PC-9 (cell line): ENCODE measurements at regions not wholly inside any gene's neighbourhood (a gene's known extent, or its start where the extent isn't known, plus 50 kb on each side); places are given as distances from the start of the nearest gene placed in this dataset.
"Not testable (repeated sequence)": the region's sequence is repeated elsewhere in the genome, so short reads cannot be mapped to it uniquely, and the experiment has no call there.

Experiments
- BruUV-seq: library from RNA; stranded (reverse); fragments of 400-500 nt; replicated peaks from 2 replicates; lab custom pipeline; 2021; lab: Mats Ljungman, UMichigan
- CTCF ChIA-PET: fragments of 300-600 bp; sonication (Branson Sonifier 250); formaldehyde crosslinking; loops from one replicate; lab custom pipeline; 2022; ENCODE audit warnings: antibody characterized with exemption; lab: Charles Lee
- POLR2A ChIA-PET: fragments of 300-600 bp; sonication (Branson Sonifier 250); formaldehyde crosslinking; loops from one replicate; lab custom pipeline; 2022; ENCODE audit warnings: antibody characterized with exemption; ENCODE audit not compliant: unreplicated experiment; lab: Charles Lee
- DNase-seq, 2 experiments: peaks; one replicate each; pipeline versions ENCODE4 v3.0.0 to v3.0.0-alpha.2; 2015 to 2022; ENCODE audit warnings: mixed read lengths in 1 of 2
- H2AFZ ChIP-seq: fragments of 200-600 bp; sonication (generic); 2 replicates; pipeline ENCODE4 v1.8.1; 2017; ENCODE audit warnings: antibody characterized with exemption
- H3F3A ChIP-seq: fragments of 200-600 bp; sonication (generic); 2 replicates; pipeline ENCODE4 v1.8.1; 2017; ENCODE audit warnings: antibody characterized with exemption, mild to moderate bottlenecking, low read depth; ENCODE audit not compliant: insufficient read depth
- H3K27ac ChIP-seq: fragments of 200-600 bp; sonication (generic); 2 replicates; pipeline ENCODE4 v1.6.1; 2016; ENCODE audit warnings: mixed run types
- H3K27me3 ChIP-seq: fragments of 200-600 bp; sonication (generic); 2 replicates; pipeline ENCODE4 v1.6.1; 2016; ENCODE audit warnings: low read depth, mixed run types; ENCODE audit not compliant: insufficient read depth
- H3K36me3 ChIP-seq: fragments of 200-600 bp; sonication (generic); 2 replicates; pipeline ENCODE4 v1.6.1; 2016; ENCODE audit warnings: low read depth, mixed run types
- H3K4me1 ChIP-seq: fragments of 200-600 bp; sonication (generic); replicated peaks from 2 replicates; pipeline ENCODE4 v1.6.1; 2016; ENCODE audit warnings: mixed run types; ENCODE audit not compliant: insufficient read depth
- H3K4me2 ChIP-seq: fragments of 200-600 bp; sonication (generic); 2 replicates; pipeline ENCODE4 v1.6.1; 2017; ENCODE audit warnings: mixed run types
- H3K4me3 ChIP-seq: fragments of 200-600 bp; sonication (generic); 2 replicates; pipeline ENCODE4 v1.6.1; 2016; ENCODE audit warnings: mixed run types
- H3K79me2 ChIP-seq: fragments of 200-600 bp; sonication (generic); 2 replicates; pipeline ENCODE4 v1.6.1; 2017; ENCODE audit warnings: low read depth, mixed run types
- H3K9me2 ChIP-seq: fragments of 200-600 bp; sonication (generic); 2 replicates; pipeline ENCODE4 v1.8.1; 2017; ENCODE audit warnings: mild to moderate bottlenecking; ENCODE audit not compliant: insufficient read depth
- H3K9me3 ChIP-seq: fragments of 200-600 bp; sonication (generic); 2 replicates; pipeline ENCODE4 v1.8.1; 2016; ENCODE audit warnings: low read depth; ENCODE audit not compliant: insufficient read depth
- H4K20me1 ChIP-seq: fragments of 200-600 bp; sonication (generic); 2 replicates; pipeline ENCODE4 v1.8.1; 2017; ENCODE audit not compliant: insufficient read depth
- EZH2 ChIP-seq: fragments of 200-600 bp; sonication (generic); IDR thresholded peaks from 2 replicates; pipeline ENCODE4 v1.8.0; 2017; ENCODE audit warnings: antibody characterized with exemption, low read depth
- intact Hi-C: fragments of 100-400 bp; cut with micrococcal nuclease; formaldehyde crosslinking; loops from one replicate; pipeline ENCODE4 v1.10.0; 2022; ENCODE audit not compliant: unreplicated experiment
- TF ChIP-seq, protein P1 (sequence below): fragments of 200-600 bp; sonication (generic); conservative IDR thresholded peaks from 2 replicates; pipeline ENCODE4 v1.6.1; 2017; ENCODE audit warnings: mixed run types, antibody characterized with exemption, mild to moderate bottlenecking, moderate library complexity

DNA sequence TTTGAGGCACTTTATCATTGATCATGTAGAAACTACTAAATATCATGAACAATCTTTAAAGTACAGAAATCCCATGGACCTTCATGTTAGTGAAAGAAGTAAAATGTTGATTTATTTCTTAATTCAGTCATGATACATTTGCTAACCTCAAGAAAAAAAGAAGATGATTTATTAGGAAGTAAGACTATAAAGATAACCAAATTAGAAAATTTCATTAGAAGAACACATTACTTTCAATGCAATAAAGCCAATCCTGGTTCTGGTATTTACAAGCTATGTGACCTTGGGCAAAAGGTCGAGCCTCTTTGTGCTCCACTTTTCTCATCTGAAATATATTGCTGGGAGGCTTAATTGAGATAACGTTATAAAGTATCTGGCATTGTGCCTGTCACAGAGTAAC is 365.0 kb downstream of the KIF20B start:
- Histone ChIP-seq H3K27ac (no peak overlapping the region), H3K79me2 (no peaks in the 10 kb centered on the region), H3K36me3 (no peaks in the 10 kb centered on the region), H4K20me1 (no peaks in the 10 kb centered on the region), H3F3A (no peaks in the 10 kb centered on the region), H2AFZ (no peak overlapping the region), H3K4me1 (no peaks in the 10 kb centered on the region), H3K9me2 (no peaks in the 10 kb centered on the region), H3K9me3 (no peaks in the 10 kb centered on the region), H3K27me3 (no peaks in the 10 kb centered on the region), H3K4me2 (no peak overlapping the region), H3K4me3 (no peak overlapping the region)
- ChIA-PET POLR2A (no interaction called here), CTCF (no interaction called here)
- no TSS peak for BruUV-seq
- TF ChIP-seq EZH2: no peak
- TF ChIP-seq, protein P1, sequence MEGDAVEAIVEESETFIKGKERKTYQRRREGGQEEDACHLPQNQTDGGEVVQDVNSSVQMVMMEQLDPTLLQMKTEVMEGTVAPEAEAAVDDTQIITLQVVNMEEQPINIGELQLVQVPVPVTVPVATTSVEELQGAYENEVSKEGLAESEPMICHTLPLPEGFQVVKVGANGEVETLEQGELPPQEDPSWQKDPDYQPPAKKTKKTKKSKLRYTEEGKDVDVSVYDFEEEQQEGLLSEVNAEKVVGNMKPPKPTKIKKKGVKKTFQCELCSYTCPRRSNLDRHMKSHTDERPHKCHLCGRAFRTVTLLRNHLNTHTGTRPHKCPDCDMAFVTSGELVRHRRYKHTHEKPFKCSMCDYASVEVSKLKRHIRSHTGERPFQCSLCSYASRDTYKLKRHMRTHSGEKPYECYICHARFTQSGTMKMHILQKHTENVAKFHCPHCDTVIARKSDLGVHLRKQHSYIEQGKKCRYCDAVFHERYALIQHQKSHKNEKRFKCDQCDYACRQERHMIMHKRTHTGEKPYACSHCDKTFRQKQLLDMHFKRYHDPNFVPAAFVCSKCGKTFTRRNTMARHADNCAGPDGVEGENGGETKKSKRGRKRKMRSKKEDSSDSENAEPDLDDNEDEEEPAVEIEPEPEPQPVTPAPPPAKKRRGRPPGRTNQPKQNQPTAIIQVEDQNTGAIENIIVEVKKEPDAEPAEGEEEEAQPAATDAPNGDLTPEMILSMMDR: no peak
- no peak for DNase-seq
- intact Hi-C loops: no loop called here

DNA sequence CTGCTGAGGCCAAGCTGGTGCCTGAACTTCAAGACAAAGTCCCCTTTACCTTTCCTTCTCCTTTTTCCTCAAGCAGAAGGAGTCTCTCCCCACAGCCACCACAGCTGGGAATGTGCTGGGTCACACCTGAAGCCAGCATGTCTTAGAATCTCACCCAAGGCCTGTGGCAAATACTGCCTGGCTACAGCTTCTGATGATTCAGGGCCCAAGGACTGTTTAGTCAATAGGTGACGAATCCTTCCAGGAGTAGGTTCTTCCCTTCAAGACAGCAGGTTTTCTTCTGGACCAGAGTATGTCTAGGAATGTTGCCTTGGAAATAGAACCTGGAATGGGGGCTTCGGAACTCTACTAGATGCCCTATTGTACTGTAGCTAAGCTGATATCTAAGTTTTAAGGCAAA is 374.6 kb downstream of the KIF20B start:
- Histone ChIP-seq H3F3A (no peaks in the 10 kb centered on the region), H3K79me2 (no peaks in the 10 kb centered on the region), H3K27ac (no peak overlapping the region), H3K9me2 (no peaks in the 10 kb centered on the region), H3K4me1 (no peaks in the 10 kb centered on the region), H3K27me3 (no peaks in the 10 kb centered on the region), H3K9me3 (no peaks in the 10 kb centered on the region), H4K20me1 (no peaks in the 10 kb centered on the region), H3K4me2 (no peak overlapping the region), H2AFZ (no peak overlapping the region), H3K4me3 (no peak overlapping the region), H3K36me3 (no peaks in the 10 kb centered on the region)
- ChIA-PET CTCF (no interaction called here), POLR2A (no interaction called here)
- no peak for DNase-seq
- TF ChIP-seq, protein P1: no peak
- no peak for TF ChIP-seq EZH2
- no TSS peak for BruUV-seq
- intact Hi-C loops: no loop called here

DNA sequence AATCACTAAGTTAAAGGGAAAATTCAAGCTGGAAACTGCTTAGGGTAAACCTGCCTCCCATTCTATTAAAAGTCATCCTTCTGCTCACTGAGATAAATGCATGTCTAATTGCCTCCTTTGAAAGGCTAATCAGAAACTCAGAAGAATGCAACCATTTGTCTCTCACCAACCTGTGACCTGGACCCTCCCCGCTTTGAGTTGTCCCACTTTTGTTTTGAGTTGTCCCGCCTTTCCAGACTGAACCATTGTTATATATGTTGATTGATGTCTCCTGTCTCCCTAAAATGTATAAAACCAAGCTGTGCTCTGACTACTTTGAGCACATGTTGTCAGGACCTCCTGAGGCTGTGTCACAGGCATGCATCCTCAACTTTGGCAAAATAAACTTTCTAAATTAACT is 378.4 kb downstream of the KIF20B start:
- Histone ChIP-seq H3K4me2 (no peak overlapping the region), H3K27me3 (no peaks in the 10 kb centered on the region), H3K4me1 (no peaks in the 10 kb centered on the region), H3K9me2 (no peaks in the 10 kb centered on the region), H3F3A (no peaks in the 10 kb centered on the region), H3K4me3 (no peak overlapping the region), H4K20me1 (no peaks in the 10 kb centered on the region), H3K9me3 (no peaks in the 10 kb centered on the region), H3K79me2 (no peaks in the 10 kb centered on the region), H2AFZ (no peak overlapping the region), H3K36me3 (no peaks in the 10 kb centered on the region), H3K27ac (no peak overlapping the region)
- BruUV-seq: no TSS peak
- no peak for DNase-seq
- ChIA-PET POLR2A (no interaction called here), CTCF (no interaction called here)
- TF ChIP-seq EZH2: no peak
- TF ChIP-seq, protein P1: no peak
- intact Hi-C loops: no loop called here

DNA sequence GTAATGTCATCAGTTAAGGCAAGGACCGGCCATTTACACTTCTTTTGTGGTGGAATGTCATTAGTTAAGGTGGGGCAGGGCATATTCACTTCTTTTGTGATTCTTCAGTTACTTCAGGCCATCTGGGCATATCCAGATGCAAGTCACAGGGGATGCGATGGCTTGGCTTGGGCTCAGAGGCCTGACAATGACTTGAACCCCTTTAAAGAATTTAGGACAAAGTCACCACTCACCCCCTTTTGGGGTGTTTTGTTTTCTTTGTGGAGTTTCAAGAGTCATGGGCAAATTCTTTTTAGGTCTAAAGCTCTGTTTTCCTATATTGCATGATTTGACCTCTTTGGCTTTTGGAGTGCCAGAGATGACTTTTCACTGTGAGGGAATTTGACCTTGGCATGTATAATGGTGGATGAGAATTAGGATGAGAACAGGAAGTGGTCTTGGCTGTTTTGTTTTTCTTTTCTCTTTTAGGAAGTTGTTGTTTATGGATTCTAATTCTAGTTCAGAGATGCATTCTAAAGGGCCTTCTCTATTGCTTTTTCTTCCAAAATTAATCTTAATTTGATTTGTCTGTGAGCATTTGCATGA is 385.3 kb downstream of the KIF20B start:
- H3K9me3 ChIP-seq, H4K20me1 ChIP-seq, CTCF ChIA-PET, BruUV-seq, DNase-seq, POLR2A ChIA-PET, H3K27me3 ChIP-seq, H3K4me2 ChIP-seq, H3K4me3 ChIP-seq, H3K9me2 ChIP-seq, intact Hi-C loops, H3K36me3 ChIP-seq, H2AFZ ChIP-seq, H3F3A ChIP-seq, H3K79me2 ChIP-seq, H3K27ac ChIP-seq, H3K4me1 ChIP-seq: not testable (repeated sequence)
